ENCODE measurements at regions not wholly inside any gene's neighbourhood (a gene's known extent, or its start where the extent isn't known, plus 50 kb on each side); places are given as distances from the start of the nearest gene placed in this dataset.

- TF ChIP-seq CTCF (IDR thresholded peaks at IDR 0.05), result no peak
- TF ChIP-seq POLR2A (IDR thresholded peaks at IDR 0.05), result no peak
- TF ChIP-seq POLR2AphosphoS5 (IDR thresholded peaks at IDR 0.05; ENCODE audit: insufficient read depth in 1 of 2, low read depth in 1 of 2), result no peak
Measured at GRCh38 chr4:57504797-57505530, 394.8 kb upstream of the IGFBP7 start.
